GM15510 (cell line): ENCODE measurements at regions not wholly inside any gene's neighbourhood (a gene's known extent, or its start where the extent isn't known, plus 50 kb on each side); places are given as distances from the start of the nearest gene placed in this dataset.

Source experiments
- POLR2A ChIP-seq: IDR thresholded peaks from 3 replicates; pipeline ENCODE4 v1.6.1; 2011; ENCODE audit warnings: borderline replicate concordance; ENCODE audit not compliant: insufficient read length; ENCODE audit errors: extremely low read depth

DNA sequence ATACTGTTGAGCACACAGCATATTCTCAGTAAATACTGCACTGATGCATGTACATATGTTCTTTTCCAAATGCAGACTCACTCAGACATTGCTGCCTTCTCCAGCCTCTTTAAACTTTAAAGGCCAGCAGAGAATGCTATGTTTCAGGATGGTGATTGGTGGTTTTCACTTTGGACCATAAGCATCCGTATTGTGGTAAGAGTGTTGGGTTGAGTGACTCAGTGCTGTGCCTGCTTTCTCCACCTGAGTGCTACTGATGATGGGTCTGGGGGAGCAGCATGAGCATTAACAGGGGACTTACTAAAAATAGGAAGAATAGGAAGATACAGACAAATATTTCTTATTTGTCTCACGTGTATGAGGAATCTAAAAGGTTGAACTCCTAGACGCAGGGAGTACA is 56.3 kb upstream of the ZNF92 start:
- TF ChIP-seq POLR2A, result no peak

GRCh38 chr7:65310761-65311160 is 62.9 kb upstream of the ZNF92 start:
- no peak for TF ChIP-seq POLR2A

DNA sequence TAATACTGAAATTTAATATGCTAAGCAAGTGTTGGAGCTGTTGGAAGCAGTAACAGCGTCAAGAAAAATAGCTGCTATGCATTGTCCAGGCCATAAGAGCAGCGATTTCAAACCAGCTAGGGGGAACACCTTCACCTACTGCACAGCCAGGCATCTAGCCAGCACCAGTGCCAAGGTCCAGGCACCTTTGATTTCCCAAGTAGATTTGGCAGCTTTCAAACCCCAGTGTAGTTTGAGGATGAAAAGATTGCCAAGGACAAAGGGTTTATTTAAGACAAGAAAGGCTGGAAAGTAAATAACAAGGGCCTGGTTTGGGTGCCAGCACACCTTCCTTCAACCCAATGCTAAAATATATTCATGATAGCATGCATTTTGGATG is 65.4 kb upstream of the ZNF92 start:
- TF ChIP-seq POLR2A, result no peak

DNA sequence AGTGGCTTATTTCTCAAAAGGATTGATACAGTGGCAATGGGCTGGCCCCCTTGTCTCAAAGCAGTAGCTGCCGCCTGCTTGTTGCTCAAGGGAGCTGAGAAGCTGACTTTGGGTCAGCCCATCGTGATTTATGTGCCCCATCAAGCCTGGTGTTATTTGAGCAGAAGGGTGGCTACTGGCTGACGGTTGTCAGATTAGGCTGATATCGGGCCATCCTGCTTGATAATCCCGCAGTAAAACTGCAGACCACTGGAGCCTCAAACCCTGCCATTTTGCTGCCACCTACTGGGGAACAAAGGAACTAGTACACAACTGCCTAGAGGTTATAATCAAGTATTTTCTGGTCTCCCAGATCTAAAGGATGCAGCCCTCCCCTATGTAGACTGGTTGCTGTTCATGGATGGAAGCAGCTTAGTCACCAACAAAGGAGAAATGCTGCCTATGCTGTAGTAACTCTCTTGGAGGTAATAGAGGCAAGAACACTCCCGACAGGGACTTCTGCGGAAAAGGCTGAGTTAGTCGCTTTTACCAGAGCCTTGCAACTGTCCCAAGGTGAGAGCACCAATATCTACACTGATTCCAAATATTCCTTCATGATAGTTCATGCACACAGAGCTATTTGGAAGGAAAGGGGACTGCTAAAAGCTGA is 65.9 kb upstream of the ZNF92 start:
- no peak for TF ChIP-seq POLR2A

DNA sequence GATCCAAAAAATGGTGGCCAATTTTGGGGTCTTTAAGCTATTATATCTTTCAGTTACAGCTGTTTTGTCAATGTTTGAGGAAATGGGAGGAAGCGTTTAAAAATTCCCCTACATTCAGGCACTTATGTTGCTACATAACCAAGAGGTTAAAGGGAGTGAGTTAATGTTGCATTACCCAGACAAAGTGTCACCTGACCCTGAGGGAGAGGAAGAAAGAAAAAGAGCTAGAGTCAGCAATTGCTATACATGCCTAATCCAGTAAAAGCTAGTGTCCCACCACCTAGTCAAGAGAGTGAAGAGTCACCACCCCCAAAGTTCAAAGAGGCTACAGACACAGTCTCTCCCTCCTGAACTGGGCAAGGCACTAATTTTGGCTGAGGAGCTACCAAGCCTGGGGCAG is 69.5 kb upstream of the ZNF92 start:
- no peak for TF ChIP-seq POLR2A

GRCh38 chr7:65302883-65303282 is 70.8 kb upstream of the ZNF92 start:
- TF ChIP-seq POLR2A, result no peak

DNA sequence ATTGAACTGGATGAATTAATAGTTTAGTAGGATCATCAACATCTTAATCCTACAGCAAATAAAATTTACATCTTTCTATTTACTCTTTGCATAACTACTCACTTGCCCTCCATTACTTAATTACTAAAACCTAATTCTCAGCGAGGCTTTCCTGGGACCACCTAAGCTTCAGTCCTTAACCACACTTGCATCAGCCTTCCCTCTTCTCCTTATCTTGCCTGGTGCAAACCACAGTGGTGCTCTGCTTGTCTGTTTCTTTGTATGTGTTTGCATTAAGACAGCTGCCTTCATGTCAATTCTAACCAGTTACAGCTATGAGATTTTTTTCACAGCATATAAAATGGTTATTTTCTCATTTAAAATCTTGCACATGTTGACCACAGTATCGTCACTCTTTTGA is 72.6 kb upstream of the ZNF92 start:
- TF ChIP-seq POLR2A, result no peak

- no peak for TF ChIP-seq POLR2A
These were observed 78.2 kb upstream of the ZNF92 start for GRCh38 chr7:65295409-65295808.

GRCh38 chr7:65287023-65287422 is 86.6 kb upstream of the ZNF92 start:
- TF ChIP-seq POLR2A, result no peak

GRCh38 chr7:65285906-65286864 is 87.5 kb upstream of the ZNF92 start:
- TF ChIP-seq POLR2A, result no peak

GRCh38 chr7:65279795-65280194 is 93.9 kb upstream of the ZNF92 start:
- TF ChIP-seq POLR2A, result no peak

- TF ChIP-seq POLR2A, result no peak
These were observed 96.8 kb upstream of the ZNF92 start for GRCh38 chr7:65276822-65277221.

DNA sequence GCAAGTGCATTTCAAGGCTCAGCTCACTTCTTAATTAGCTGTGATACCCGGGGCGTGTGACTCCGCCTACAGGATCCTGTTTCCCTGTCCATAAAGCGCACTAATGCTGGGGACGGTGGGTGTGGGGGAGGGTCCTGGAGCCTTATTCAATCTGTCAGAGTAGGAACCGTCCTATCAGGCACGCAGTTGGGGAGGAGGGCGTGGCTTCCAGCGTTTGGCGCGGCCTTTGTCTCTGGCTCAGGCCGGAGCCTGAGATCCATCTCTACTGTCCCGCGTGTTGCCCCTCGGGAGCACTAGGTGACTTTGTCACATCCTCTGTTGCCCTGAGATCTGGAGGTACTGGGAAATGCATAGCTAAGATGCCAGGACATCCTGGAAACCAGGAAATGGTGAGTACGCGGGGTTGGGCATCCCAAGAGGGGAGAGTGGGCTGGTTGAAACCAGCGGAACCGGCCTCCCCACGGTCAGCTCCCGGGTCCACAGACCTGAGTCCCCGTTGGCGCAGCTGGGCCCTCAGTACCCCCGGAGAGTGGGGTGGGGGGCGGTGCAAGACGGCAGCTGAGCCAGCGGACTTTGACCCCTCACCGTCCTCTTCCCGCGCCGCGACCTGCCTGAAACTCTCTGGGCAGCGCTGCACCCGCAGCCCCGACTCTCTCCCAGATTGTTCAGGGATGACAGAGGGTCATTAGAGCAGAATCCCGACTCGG is 104.4 kb upstream of the ZNF92 start:
- TF ChIP-seq POLR2A, result peak; percentile 52

GRCh38 chr7:65268782-65269149 is 104.9 kb upstream of the ZNF92 start:
- no peak for TF ChIP-seq POLR2A

- TF ChIP-seq POLR2A, result no peak
These were observed 107.6 kb upstream of the ZNF92 start for GRCh38 chr7:65265933-65266519.
